ENCODE measurements at regions not wholly inside any gene's neighbourhood (a gene's known extent, or its start where the extent isn't known, plus 50 kb on each side); places are given as distances from the start of the nearest gene placed in this dataset.

- H3K27me3 ChIP-seq (ENCODE audit: control insufficient read depth in 2 of 2, insufficient read depth in 1 of 2, low read length in 1 of 2): no peaks in the 10 kb centered on the region
- DNase-seq (ENCODE audit: low read depth in 6 of 9, low spot score in 9 of 9): no peak
- peaks cover 0 to 10% of the 10 kb centered on the region in 2 donors for H3K4me1 ChIP-seq (ENCODE audit: control insufficient read depth in 2 of 2, insufficient read depth in 2 of 2, low read length in 2 of 2)
- no peaks in the 10 kb centered on the region for H3K9me3 ChIP-seq (ENCODE audit: control insufficient read depth in 2 of 2, insufficient read depth in 1 of 2, low read length in 1 of 2)
- no peaks in the 10 kb centered on the region for H3K36me3 ChIP-seq (ENCODE audit: control insufficient read depth in 2 of 2, insufficient read depth in 2 of 2, low read length in 1 of 2)
- 73% methylated on average over 4 of the region's 4 CpGs for WGBS
- H3K4me3 ChIP-seq (ENCODE audit: low read length in 2 of 2): no peak overlapping the region
- H3K27ac ChIP-seq (ENCODE audit: low read depth in 1 of 2, low read length in 1 of 2): no peak overlapping the region
Observed at GRCh38 chr12:107493135-107493494, 192.5 kb upstream of the PWP1 start.

DNA sequence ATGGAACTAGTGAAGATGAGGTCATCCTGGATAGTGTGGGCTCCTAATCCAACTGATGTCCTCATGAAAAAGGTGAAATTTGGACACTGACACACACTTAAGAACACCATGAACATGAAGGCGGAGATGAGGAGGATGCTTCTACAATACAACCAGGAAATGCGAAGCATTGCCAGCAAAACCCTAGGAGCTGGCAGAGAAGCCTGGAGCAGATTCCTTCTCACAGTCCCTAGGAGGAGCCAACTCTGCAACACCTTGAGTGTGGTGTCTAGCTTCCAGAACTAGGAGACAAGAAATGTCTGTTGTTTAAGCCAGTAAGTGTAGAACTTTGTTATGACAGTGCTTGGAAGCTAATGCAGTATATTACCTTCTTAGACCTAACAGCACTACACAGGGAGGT, 191.9 kb upstream of the PWP1 start:
- no peaks in the 10 kb centered on the region for H3K9me3 ChIP-seq (ENCODE audit: control insufficient read depth in 2 of 2, insufficient read depth in 1 of 2, low read length in 1 of 2)
- H3K4me1 ChIP-seq (ENCODE audit: control insufficient read depth in 2 of 2, insufficient read depth in 2 of 2, low read length in 2 of 2): peaks cover 0 to 10% of the 10 kb centered on the region in 2 donors
- H3K4me3 ChIP-seq (ENCODE audit: low read length in 2 of 2): no peak overlapping the region
- DNase-seq (ENCODE audit: low read depth in 6 of 9, low spot score in 9 of 9): no peak
- no peaks in the 10 kb centered on the region for H3K27me3 ChIP-seq (ENCODE audit: control insufficient read depth in 2 of 2, insufficient read depth in 1 of 2, low read length in 1 of 2)
- WGBS: 100% methylated on average over 2 of the region's 2 CpGs
- no peak overlapping the region for H3K27ac ChIP-seq (ENCODE audit: low read depth in 1 of 2, low read length in 1 of 2)
- no peaks in the 10 kb centered on the region for H3K36me3 ChIP-seq (ENCODE audit: control insufficient read depth in 2 of 2, insufficient read depth in 2 of 2, low read length in 1 of 2)

GRCh38 chr12:107494331-107494730, 191.3 kb upstream of the PWP1 start:
- Histone ChIP-seq H3K27me3 (ENCODE audit: control insufficient read depth in 2 of 2, insufficient read depth in 1 of 2, low read length in 1 of 2) (no peaks in the 10 kb centered on the region), H3K36me3 (ENCODE audit: control insufficient read depth in 2 of 2, insufficient read depth in 2 of 2, low read length in 1 of 2) (no peaks in the 10 kb centered on the region), H3K27ac (ENCODE audit: low read depth in 1 of 2, low read length in 1 of 2) (no peak overlapping the region), H3K9me3 (ENCODE audit: control insufficient read depth in 2 of 2, insufficient read depth in 1 of 2, low read length in 1 of 2) (no peaks in the 10 kb centered on the region), H3K4me3 (ENCODE audit: low read length in 2 of 2) (no peak overlapping the region), H3K4me1 (ENCODE audit: control insufficient read depth in 2 of 2, insufficient read depth in 2 of 2, low read length in 2 of 2) (peaks cover 0 to 10% of the 10 kb centered on the region in 2 donors)
- DNase-seq (ENCODE audit: low read depth in 6 of 9, low spot score in 9 of 9): no peak
- WGBS: 95% methylated on average over 5 of the region's 5 CpGs

DNA sequence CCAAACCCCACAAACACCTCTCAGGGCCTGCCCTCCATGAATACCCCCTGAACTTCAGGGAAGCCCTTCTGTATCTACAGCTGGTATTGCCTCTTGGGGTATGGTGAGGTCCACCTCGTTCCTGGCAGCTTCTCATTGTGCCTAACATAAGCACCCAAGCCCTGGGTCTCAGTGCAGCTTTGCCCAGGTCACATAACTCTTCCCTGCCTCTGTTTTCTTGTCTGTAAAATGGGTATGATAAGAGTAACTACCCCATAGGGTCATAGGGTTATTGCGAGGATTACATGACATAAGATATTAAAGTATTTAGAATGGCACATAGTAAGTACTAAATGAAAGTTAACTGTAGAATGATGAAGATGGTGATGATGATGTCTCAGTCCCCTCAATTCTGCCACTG, 190.0 kb upstream of the PWP1 start:
- WGBS: 94% methylated on average over 2 of the region's 2 CpGs
- DNase-seq (ENCODE audit: low read depth in 6 of 9, low spot score in 9 of 9): no peak
- Histone ChIP-seq H3K4me1 (ENCODE audit: control insufficient read depth in 2 of 2, insufficient read depth in 2 of 2, low read length in 2 of 2) (peaks cover 0 to 10% of the 10 kb centered on the region in 2 donors), H3K4me3 (ENCODE audit: low read length in 2 of 2) (no peak overlapping the region), H3K27ac (ENCODE audit: low read depth in 1 of 2, low read length in 1 of 2) (no peak overlapping the region), H3K27me3 (ENCODE audit: control insufficient read depth in 2 of 2, insufficient read depth in 1 of 2, low read length in 1 of 2) (no peaks in the 10 kb centered on the region), H3K9me3 (ENCODE audit: control insufficient read depth in 2 of 2, insufficient read depth in 1 of 2, low read length in 1 of 2) (no peaks in the 10 kb centered on the region), H3K36me3 (ENCODE audit: control insufficient read depth in 2 of 2, insufficient read depth in 2 of 2, low read length in 1 of 2) (no peaks in the 10 kb centered on the region)

- no peak for DNase-seq (ENCODE audit: low read depth in 6 of 9, low spot score in 9 of 9)
- no peaks in the 10 kb centered on the region for H3K9me3 ChIP-seq (ENCODE audit: control insufficient read depth in 2 of 2, insufficient read depth in 1 of 2, low read length in 1 of 2)
- no peaks in the 10 kb centered on the region for H3K36me3 ChIP-seq (ENCODE audit: control insufficient read depth in 2 of 2, insufficient read depth in 2 of 2, low read length in 1 of 2)
- H3K4me3 ChIP-seq (ENCODE audit: low read length in 2 of 2): no peak overlapping the region
- 97% methylated on average over 2 of the region's 2 CpGs for WGBS
- no peaks in the 10 kb centered on the region for H3K27me3 ChIP-seq (ENCODE audit: control insufficient read depth in 2 of 2, insufficient read depth in 1 of 2, low read length in 1 of 2)
- H3K4me1 ChIP-seq (ENCODE audit: control insufficient read depth in 2 of 2, insufficient read depth in 2 of 2, low read length in 2 of 2): peaks cover 0 to 10% of the 10 kb centered on the region in 2 donors
- no peak overlapping the region for H3K27ac ChIP-seq (ENCODE audit: low read depth in 1 of 2, low read length in 1 of 2)
Observed at GRCh38 chr12:107497231-107497630, 188.4 kb upstream of the PWP1 start.

GRCh38 chr12:107500307-107500706, 185.3 kb upstream of the PWP1 start:
- 97% methylated on average over 6 of the region's 6 CpGs for WGBS
- Histone ChIP-seq H3K36me3 (ENCODE audit: control insufficient read depth in 2 of 2, insufficient read depth in 2 of 2, low read length in 1 of 2) (no peaks in the 10 kb centered on the region), H3K9me3 (ENCODE audit: control insufficient read depth in 2 of 2, insufficient read depth in 1 of 2, low read length in 1 of 2) (no peaks in the 10 kb centered on the region), H3K4me1 (ENCODE audit: control insufficient read depth in 2 of 2, insufficient read depth in 2 of 2, low read length in 2 of 2) (no peaks in the 10 kb centered on the region), H3K4me3 (ENCODE audit: low read length in 2 of 2) (no peak overlapping the region), H3K27ac (ENCODE audit: low read depth in 1 of 2, low read length in 1 of 2) (no peak overlapping the region), H3K27me3 (ENCODE audit: control insufficient read depth in 2 of 2, insufficient read depth in 1 of 2, low read length in 1 of 2) (no peaks in the 10 kb centered on the region)
- DNase-seq (ENCODE audit: low read depth in 6 of 9, low spot score in 9 of 9): no peak

- Histone ChIP-seq H3K4me3 (ENCODE audit: low read length in 2 of 2) (no peak overlapping the region), H3K36me3 (ENCODE audit: control insufficient read depth in 2 of 2, insufficient read depth in 2 of 2, low read length in 1 of 2) (no peaks in the 10 kb centered on the region), H3K27me3 (ENCODE audit: control insufficient read depth in 2 of 2, insufficient read depth in 1 of 2, low read length in 1 of 2) (no peaks in the 10 kb centered on the region), H3K4me1 (ENCODE audit: control insufficient read depth in 2 of 2, insufficient read depth in 2 of 2, low read length in 2 of 2) (no peaks in the 10 kb centered on the region), H3K9me3 (ENCODE audit: control insufficient read depth in 2 of 2, insufficient read depth in 1 of 2, low read length in 1 of 2) (no peaks in the 10 kb centered on the region), H3K27ac (ENCODE audit: low read depth in 1 of 2, low read length in 1 of 2) (no peak overlapping the region)
- no peak for DNase-seq (ENCODE audit: low read depth in 6 of 9, low spot score in 9 of 9)
- 67% methylated on average over 4 of the region's 4 CpGs for WGBS
Observed at GRCh38 chr12:107501681-107502080, 183.9 kb upstream of the PWP1 start.

- H3K9me3 ChIP-seq (ENCODE audit: control insufficient read depth in 2 of 2, insufficient read depth in 1 of 2, low read length in 1 of 2): no peaks in the 10 kb centered on the region
- no peaks in the 10 kb centered on the region for H3K4me1 ChIP-seq (ENCODE audit: control insufficient read depth in 2 of 2, insufficient read depth in 2 of 2, low read length in 2 of 2)
- no peak for DNase-seq (ENCODE audit: low read depth in 6 of 9, low spot score in 9 of 9)
- no peaks in the 10 kb centered on the region for H3K27me3 ChIP-seq (ENCODE audit: control insufficient read depth in 2 of 2, insufficient read depth in 1 of 2, low read length in 1 of 2)
- no peak overlapping the region for H3K4me3 ChIP-seq (ENCODE audit: low read length in 2 of 2)
- no peaks in the 10 kb centered on the region for H3K36me3 ChIP-seq (ENCODE audit: control insufficient read depth in 2 of 2, insufficient read depth in 2 of 2, low read length in 1 of 2)
- H3K27ac ChIP-seq (ENCODE audit: low read depth in 1 of 2, low read length in 1 of 2): no peak overlapping the region
- WGBS: 95% methylated on average over 9 of the region's 9 CpGs
Observed at GRCh38 chr12:107503129-107503855, 182.3 kb upstream of the PWP1 start.

DNA sequence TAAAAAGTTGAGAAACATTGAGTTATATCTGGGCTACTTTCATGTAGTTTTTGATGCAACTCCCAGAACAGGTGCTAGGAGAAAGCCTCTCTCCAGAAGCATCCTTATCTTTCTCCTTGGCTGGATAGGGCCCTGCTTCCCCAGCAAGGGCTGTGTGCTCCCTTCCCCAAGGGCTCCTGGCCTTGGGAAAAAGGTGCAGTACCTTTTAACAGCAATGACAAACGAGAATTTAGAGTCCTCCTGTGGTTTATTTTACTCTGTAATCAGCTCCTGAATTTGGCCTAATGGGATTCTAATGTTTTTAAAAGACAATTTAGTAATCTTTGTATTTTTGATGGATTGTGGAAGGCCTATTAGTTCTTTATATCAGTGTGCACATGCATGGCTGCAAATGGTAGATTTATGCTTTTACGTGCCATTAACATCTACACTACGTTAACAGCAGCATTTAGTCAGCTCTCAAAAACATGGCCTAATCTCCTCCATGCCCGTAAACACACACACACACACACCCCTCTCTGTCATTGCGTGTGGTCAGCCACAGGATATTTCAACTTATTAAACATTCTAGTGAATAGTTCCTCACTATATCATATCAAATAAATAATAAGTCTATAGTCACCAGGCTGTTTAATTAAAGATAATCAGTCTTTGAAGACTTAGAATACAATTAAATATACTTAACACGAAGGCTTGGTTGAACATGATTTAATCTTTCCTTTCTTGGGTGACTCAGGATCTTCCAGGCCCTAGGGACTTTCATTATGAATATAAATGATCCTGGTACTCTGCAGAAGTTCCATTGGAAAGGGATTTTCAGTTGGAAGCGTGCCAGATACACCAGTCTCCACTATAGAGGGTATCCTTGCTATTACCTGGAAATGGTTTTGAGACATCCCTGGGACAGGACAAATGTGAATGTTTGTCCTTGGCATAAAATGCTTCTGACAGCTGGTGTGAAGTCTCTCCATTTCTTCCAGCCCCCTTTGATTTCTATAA, 181.4 kb upstream of the PWP1 start:
- Histone ChIP-seq H3K27ac (ENCODE audit: low read depth in 1 of 2, low read length in 1 of 2) (no peak overlapping the region), H3K4me1 (ENCODE audit: control insufficient read depth in 2 of 2, insufficient read depth in 2 of 2, low read length in 2 of 2) (no peaks in the 10 kb centered on the region), H3K27me3 (ENCODE audit: control insufficient read depth in 2 of 2, insufficient read depth in 1 of 2, low read length in 1 of 2) (no peaks in the 10 kb centered on the region), H3K36me3 (ENCODE audit: control insufficient read depth in 2 of 2, insufficient read depth in 2 of 2, low read length in 1 of 2) (no peaks in the 10 kb centered on the region), H3K9me3 (ENCODE audit: control insufficient read depth in 2 of 2, insufficient read depth in 1 of 2, low read length in 1 of 2) (no peaks in the 10 kb centered on the region), H3K4me3 (ENCODE audit: low read length in 2 of 2) (no peak overlapping the region)
- WGBS: 95% methylated on average over 7 of the region's 7 CpGs
- no peak for DNase-seq (ENCODE audit: low read depth in 6 of 9, low spot score in 9 of 9)
